ENCODE measurements at regions not wholly inside any gene's neighbourhood (a gene's known extent, or its start where the extent isn't known, plus 50 kb on each side); places are given as distances from the start of the nearest gene placed in this dataset.
A peak's percentile ranks its signal among the peaks of the same experiment; 100 is the strongest.

DNA sequence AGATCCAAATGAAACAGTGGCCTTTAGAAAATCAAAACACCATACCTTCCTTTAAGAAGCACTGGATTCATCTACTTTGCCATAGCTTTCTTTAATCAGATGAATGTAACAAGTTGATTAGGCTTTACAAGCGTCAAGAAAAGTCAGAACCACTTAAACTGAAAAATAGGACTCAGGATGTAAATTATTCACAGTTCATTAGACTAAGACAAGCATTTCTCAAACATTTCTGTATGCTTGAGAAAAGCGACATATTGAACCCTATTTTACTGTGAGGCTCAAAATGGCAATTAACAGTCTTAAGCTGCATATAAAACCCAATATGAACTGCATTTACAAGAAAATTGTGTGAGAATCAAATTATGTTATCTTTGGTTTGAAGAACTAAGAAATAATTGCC lies 256.7 kb upstream of the SNX7 start:
- H3K4me3 ChIP-seq: no peak overlapping the region
- TF ChIP-seq, protein P1, sequence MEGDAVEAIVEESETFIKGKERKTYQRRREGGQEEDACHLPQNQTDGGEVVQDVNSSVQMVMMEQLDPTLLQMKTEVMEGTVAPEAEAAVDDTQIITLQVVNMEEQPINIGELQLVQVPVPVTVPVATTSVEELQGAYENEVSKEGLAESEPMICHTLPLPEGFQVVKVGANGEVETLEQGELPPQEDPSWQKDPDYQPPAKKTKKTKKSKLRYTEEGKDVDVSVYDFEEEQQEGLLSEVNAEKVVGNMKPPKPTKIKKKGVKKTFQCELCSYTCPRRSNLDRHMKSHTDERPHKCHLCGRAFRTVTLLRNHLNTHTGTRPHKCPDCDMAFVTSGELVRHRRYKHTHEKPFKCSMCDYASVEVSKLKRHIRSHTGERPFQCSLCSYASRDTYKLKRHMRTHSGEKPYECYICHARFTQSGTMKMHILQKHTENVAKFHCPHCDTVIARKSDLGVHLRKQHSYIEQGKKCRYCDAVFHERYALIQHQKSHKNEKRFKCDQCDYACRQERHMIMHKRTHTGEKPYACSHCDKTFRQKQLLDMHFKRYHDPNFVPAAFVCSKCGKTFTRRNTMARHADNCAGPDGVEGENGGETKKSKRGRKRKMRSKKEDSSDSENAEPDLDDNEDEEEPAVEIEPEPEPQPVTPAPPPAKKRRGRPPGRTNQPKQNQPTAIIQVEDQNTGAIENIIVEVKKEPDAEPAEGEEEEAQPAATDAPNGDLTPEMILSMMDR (IDR thresholded peaks at IDR 0.05; ENCODE audit: low read depth, low read length): no peak

DNA sequence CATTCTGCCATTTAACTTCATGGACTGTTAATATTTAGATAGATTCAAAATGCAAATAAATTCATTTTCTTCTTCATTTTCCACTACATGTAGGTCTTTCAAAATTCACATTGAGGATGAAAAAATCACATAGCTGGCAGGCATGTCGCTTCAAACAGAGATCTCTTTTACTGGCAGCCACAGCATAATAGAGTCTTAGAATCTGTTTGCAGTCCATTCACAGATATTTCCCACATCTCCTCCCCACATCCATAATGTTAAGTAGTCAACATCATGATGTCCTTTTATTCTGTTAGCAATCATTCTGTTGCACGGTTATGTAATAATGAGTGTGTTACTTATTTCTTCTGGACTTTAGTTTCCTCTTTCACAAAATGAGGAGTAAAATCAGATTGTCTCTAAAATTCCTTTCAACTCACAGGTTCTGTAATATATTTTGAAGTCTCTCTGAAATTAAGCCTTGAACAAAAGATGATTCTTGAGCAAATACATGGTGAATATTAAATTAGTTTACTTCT lies 257.5 kb upstream of the SNX7 start:
- Histone ChIP-seq H3K9me3 (ENCODE audit: low read depth) (no peaks in the 10 kb centered on the region), H3K4me1 (ENCODE audit: low read depth) (no peaks in the 10 kb centered on the region), H3K4me3 (no peak overlapping the region)

More for the DNA sequence above, 256.7 kb upstream of the SNX7 start:
- no peaks in the 10 kb centered on the region for H3K27me3 ChIP-seq
- no peaks in the 10 kb centered on the region for H3K36me3 ChIP-seq
- H3K27ac ChIP-seq: no peak overlapping the region
- no peak for DNase-seq (ENCODE audit: low read depth in 1 of 2, low spot score in 1 of 2)
- H3K9me3 ChIP-seq (ENCODE audit: low read depth): no peaks in the 10 kb centered on the region
- no peaks in the 10 kb centered on the region for H3K4me1 ChIP-seq (ENCODE audit: low read depth)

DNA sequence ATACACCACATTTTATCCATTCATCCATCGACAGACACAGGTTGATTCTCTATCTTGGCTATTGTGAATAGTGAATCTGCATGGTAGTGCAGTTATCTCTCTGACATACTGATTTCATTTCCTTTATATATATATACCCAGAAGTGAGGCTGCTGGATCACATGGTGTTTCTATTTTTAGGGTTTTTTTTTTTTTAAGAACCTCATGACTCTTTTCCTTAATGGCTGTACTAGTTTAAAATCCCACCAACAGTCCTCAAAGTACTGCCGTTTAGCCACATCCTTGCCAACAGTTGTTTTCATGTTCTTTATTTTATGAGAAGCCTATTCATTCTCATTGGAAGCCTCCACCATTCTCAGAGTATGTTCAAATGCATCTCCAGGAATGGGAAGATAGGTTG lies 258.7 kb upstream of the SNX7 start:
- Histone ChIP-seq H3K27ac (no peak overlapping the region), H3K4me3 (no peak overlapping the region), H3K4me1 (ENCODE audit: low read depth) (no peaks in the 10 kb centered on the region), H3K27me3 (no peaks in the 10 kb centered on the region), H3K9me3 (ENCODE audit: low read depth) (no peaks in the 10 kb centered on the region), H3K36me3 (no peaks in the 10 kb centered on the region)
- TF ChIP-seq, protein P1 (IDR thresholded peaks at IDR 0.05; ENCODE audit: low read depth, low read length): no peak
- no peak for DNase-seq (ENCODE audit: low read depth in 1 of 2, low spot score in 1 of 2)

More for the DNA sequence above, 257.5 kb upstream of the SNX7 start:
- no peaks in the 10 kb centered on the region for H3K27me3 ChIP-seq
- H3K27ac ChIP-seq: no peak overlapping the region
- H3K36me3 ChIP-seq: no peaks in the 10 kb centered on the region
- no peak for DNase-seq (ENCODE audit: low read depth in 1 of 2, low spot score in 1 of 2)
- TF ChIP-seq, protein P1 (IDR thresholded peaks at IDR 0.05; ENCODE audit: low read depth, low read length): no peak

DNA sequence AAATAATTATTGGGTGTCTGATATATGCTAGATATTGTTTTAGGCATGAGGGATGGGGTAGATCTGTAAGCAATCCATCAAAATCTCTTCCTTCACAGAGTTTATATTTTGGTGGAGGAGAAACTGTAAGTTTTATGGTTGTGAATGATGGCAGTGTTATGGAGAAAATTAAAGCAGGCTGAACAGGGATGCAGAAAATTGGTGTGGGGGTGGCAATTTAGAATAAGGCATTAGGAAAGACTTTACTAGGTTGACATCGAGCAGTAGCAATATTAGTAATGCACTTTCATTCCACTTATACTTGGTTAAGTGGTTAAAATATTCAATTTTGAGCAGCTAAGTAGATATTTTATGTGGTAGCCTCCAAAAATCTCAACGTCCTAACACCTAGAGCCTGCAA lies 261.1 kb upstream of the SNX7 start:
- Histone ChIP-seq H3K4me1 (ENCODE audit: low read depth) (no peaks in the 10 kb centered on the region), H3K27me3 (no peaks in the 10 kb centered on the region), H3K36me3 (no peaks in the 10 kb centered on the region), H3K9me3 (ENCODE audit: low read depth) (no peaks in the 10 kb centered on the region), H3K4me3 (no peak overlapping the region), H3K27ac (no peak overlapping the region)
- no peak for DNase-seq (ENCODE audit: low read depth in 1 of 2, low spot score in 1 of 2)
- TF ChIP-seq, protein P1 (IDR thresholded peaks at IDR 0.05; ENCODE audit: low read depth, low read length): no peak

DNA sequence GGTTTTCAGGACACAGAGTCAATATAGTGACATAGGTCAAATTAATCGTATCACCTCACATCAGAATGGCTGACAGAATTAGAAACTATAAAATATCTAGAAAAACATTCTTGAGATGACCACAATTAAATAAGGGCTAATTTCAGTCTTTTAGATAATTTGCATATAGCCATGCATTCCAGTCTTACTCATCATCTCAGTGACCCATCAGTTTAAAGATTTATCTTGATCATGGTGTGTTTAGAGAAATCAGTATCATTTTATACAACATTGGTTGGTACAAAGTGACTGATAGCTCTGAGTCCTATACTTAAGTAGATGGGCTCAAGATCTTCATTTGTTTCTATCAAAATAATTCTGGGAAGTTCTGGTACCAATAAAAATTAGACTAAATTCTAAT lies 262.3 kb upstream of the SNX7 start:
- Histone ChIP-seq H3K36me3 (no peaks in the 10 kb centered on the region), H3K4me3 (no peak overlapping the region), H3K4me1 (ENCODE audit: low read depth) (no peaks in the 10 kb centered on the region), H3K9me3 (ENCODE audit: low read depth) (no peaks in the 10 kb centered on the region), H3K27me3 (no peaks in the 10 kb centered on the region), H3K27ac (no peak overlapping the region)
- DNase-seq (ENCODE audit: low read depth in 1 of 2, low spot score in 1 of 2): no peak
- TF ChIP-seq, protein P1 (IDR thresholded peaks at IDR 0.05; ENCODE audit: low read depth, low read length): no peak

DNA sequence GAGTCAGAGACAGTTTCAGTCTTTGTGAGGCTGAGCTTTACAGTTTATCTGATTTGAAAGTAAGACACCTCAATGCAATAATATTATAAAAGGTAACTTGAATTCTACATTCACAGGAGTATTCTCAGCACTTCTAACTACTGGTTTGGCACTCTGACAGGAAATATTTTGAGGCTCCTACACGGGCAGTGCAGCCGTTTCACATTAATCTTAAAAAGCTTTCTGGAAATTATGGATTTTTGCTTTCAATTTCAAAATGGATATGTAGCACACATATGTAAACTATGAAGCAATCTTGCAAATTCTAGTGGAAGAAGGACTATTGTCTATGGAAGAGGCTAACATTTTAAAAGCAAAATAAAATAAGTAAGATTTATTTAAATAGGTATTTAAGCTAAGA lies 262.9 kb upstream of the SNX7 start:
- H3K36me3 ChIP-seq: no peaks in the 10 kb centered on the region
- TF ChIP-seq, protein P1 (IDR thresholded peaks at IDR 0.05; ENCODE audit: low read depth, low read length): no peak
- H3K4me1 ChIP-seq (ENCODE audit: low read depth): no peaks in the 10 kb centered on the region
- no peaks in the 10 kb centered on the region for H3K27me3 ChIP-seq
- peak in 1 of 2 donors; percentile 50 for DNase-seq (ENCODE audit: low read depth in 1 of 2, low spot score in 1 of 2)
- no peak overlapping the region for H3K4me3 ChIP-seq
- no peaks in the 10 kb centered on the region for H3K9me3 ChIP-seq (ENCODE audit: low read depth)
- H3K27ac ChIP-seq: no peak overlapping the region

All from cardiac muscle cell (in vitro differentiated cells and primary cell).